ENCODE measurements at regions not wholly inside any gene's neighbourhood (a gene's known extent, or its start where the extent isn't known, plus 50 kb on each side); places are given as distances from the start of the nearest gene placed in this dataset.

DNA sequence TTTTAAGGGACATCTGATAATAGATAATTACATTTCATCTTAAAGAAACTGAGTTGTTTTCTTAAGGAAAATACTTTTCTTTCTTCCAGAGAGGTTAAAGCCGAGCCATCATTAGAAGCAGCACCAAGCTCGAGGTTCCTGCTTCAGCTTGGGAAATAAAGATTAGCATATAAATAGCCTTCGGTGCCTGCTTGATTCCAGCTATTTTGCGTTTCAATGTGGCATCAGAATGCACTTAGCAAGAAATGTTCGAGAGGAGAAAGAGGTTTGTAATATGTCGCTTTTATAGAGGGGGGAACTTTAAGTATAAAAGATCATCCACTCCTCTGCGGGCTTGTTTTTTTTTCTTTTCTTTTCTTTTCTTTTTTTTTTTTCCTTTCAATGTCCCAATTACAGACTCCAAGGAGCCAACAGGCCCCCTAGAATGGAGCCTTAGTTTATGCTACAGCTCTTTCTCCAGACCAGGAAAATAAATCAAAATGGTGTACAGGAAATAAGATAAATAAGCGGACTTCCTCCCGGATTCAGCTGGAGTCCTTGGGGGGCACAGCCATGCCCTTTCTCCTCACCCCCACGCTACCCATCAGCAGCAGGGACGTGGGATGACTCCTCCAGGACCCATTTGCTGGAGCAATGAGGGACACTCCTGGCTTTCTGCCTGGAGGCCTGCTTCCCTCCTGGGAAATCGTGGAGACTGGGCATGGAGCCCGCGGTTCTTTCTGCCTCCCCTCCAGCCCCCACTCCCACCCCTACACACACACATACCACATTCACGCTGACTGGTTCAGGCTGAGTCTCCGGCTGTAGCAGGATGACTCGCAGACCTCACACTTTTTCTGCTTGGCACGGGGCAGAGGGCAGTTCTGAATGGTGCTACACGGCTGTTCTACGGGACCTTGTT is 131.6 kb downstream of the RRAGC start:
- TF ChIP-seq, protein P1, sequence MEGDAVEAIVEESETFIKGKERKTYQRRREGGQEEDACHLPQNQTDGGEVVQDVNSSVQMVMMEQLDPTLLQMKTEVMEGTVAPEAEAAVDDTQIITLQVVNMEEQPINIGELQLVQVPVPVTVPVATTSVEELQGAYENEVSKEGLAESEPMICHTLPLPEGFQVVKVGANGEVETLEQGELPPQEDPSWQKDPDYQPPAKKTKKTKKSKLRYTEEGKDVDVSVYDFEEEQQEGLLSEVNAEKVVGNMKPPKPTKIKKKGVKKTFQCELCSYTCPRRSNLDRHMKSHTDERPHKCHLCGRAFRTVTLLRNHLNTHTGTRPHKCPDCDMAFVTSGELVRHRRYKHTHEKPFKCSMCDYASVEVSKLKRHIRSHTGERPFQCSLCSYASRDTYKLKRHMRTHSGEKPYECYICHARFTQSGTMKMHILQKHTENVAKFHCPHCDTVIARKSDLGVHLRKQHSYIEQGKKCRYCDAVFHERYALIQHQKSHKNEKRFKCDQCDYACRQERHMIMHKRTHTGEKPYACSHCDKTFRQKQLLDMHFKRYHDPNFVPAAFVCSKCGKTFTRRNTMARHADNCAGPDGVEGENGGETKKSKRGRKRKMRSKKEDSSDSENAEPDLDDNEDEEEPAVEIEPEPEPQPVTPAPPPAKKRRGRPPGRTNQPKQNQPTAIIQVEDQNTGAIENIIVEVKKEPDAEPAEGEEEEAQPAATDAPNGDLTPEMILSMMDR (conservative IDR thresholded peaks at IDR 0.05) = no peak
- TF ChIP-seq ZFX (IDR thresholded peaks at IDR 0.05) = no peak
